HEK293 (cell line): ENCODE measurements at regions not wholly inside any gene's neighbourhood (a gene's known extent, or its start where the extent isn't known, plus 50 kb on each side); places are given as distances from the start of the nearest gene placed in this dataset.

ENCODE experiments used
- CTCF ChIA-PET: fragments of 350-600 bp; formaldehyde crosslinking; extraction: SDS; loops from one replicate; lab custom pipeline; 2021; ENCODE audit warnings: antibody characterized with exemption; lab: Yijun Ruan, JAX
- POLR2A ChIA-PET: fragments of 300-600 bp; formaldehyde crosslinking; extraction: SDS; loops from one replicate; lab custom pipeline; 2020; ENCODE audit warnings: antibody characterized with exemption, inconsistent platforms; lab: Yijun Ruan, JAX
- H3K27ac ChIP-seq: fragments of 200-500 bp; sonication (Bioruptor generic); 2 replicates; pipeline ENCODE4 v1.5.1; 2014; ENCODE audit warnings: low read depth, low read length, control low read depth, inconsistent platforms; ENCODE audit errors: extremely low read depth
- H3K36me3 ChIP-seq, 2 experiments: fragments of 200-500 bp in 1 of 2; sonication (Bioruptor generic) in 1 of 2; 1 replicate in 1 of 2; 2 replicates in 1 of 2; pipeline ENCODE4 v1.5.1; 2014 to 2017; ENCODE audit warnings: inconsistent platforms in 2 of 2, low read length in 2 of 2; ENCODE audit not compliant: control insufficient read depth in 2 of 2, insufficient read depth in 1 of 2
- H3K4me1 ChIP-seq: fragments of 200-500 bp; sonication (Bioruptor generic); 2 replicates; pipeline ENCODE4 v1.5.1; 2014; ENCODE audit warnings: mild to moderate bottlenecking, low read length, inconsistent platforms; ENCODE audit not compliant: control insufficient read depth, insufficient read depth
- H3K4me3 ChIP-seq: 2 replicates; pipeline ENCODE4 v1.5.1; 2011; ENCODE audit warnings: low read depth, mild to moderate bottlenecking, control low read depth, low read length, moderate library complexity
- H3K9me3 ChIP-seq: fragments of 200-500 bp; sonication (Bioruptor generic); 2 replicates; pipeline ENCODE4 v1.5.1; 2014; ENCODE audit warnings: low read depth, low read length, inconsistent platforms; ENCODE audit not compliant: control insufficient read depth, insufficient read depth
- GFI1B ChIP-seq: fragments of 450-650 bp; formaldehyde crosslinking; IDR thresholded peaks from 2 replicates; pipeline ENCODE4 v1.5.1; 2016; ENCODE audit warnings: missing biosample characterization, missing genetic modification characterization
- GLI4 ChIP-seq: fragments of 450-650 bp; formaldehyde crosslinking; IDR thresholded peaks from 2 replicates; pipeline ENCODE4 v1.5.1; 2016; ENCODE audit warnings: missing biosample characterization, missing genetic modification characterization
- GLIS1 ChIP-seq: fragments of 450-650 bp; formaldehyde crosslinking; IDR thresholded peaks from 2 replicates; pipeline ENCODE4 v1.5.1; 2016; ENCODE audit warnings: missing biosample characterization, missing genetic modification characterization
- GLIS2 ChIP-seq: fragments of 450-650 bp; formaldehyde crosslinking; IDR thresholded peaks from 2 replicates; pipeline ENCODE4 v1.5.1; 2016; ENCODE audit warnings: missing biosample characterization, missing genetic modification characterization
- KLF10 ChIP-seq: fragments of 450-650 bp; IDR thresholded peaks from 2 replicates; pipeline ENCODE4 v1.5.1; 2018; ENCODE audit warnings: missing biosample characterization, mild to moderate bottlenecking, missing genetic modification characterization
- PRDM10 ChIP-seq: fragments of 450-650 bp; formaldehyde crosslinking; IDR thresholded peaks from 2 replicates; pipeline ENCODE4 v1.5.1; 2016; ENCODE audit warnings: missing biosample characterization, missing genetic modification characterization
- ZBTB20 ChIP-seq: fragments of 450-650 bp; formaldehyde crosslinking; IDR thresholded peaks from 2 replicates; pipeline ENCODE4 v1.5.1; 2016; ENCODE audit warnings: missing biosample characterization, missing genetic modification characterization
- ZNF24 ChIP-seq: fragments of 450-650 bp; formaldehyde crosslinking; IDR thresholded peaks from 2 replicates; pipeline ENCODE4 v1.5.1; 2016; ENCODE audit warnings: missing biosample characterization, missing genetic modification characterization
- ZNF266 ChIP-seq: fragments of 450-650 bp; formaldehyde crosslinking; IDR thresholded peaks from 2 replicates; pipeline ENCODE4 v1.5.1; 2016; ENCODE audit warnings: missing biosample characterization, missing genetic modification characterization, low read depth
- ZNF37A ChIP-seq: fragments of 450-650 bp; IDR thresholded peaks from 2 replicates; pipeline ENCODE4 v1.5.1; 2018; ENCODE audit warnings: missing biosample characterization, missing genetic modification characterization
- ZNF404 ChIP-seq: fragments of 450-650 bp; formaldehyde crosslinking; IDR thresholded peaks from 2 replicates; pipeline ENCODE4 v1.5.1; 2017; ENCODE audit warnings: missing biosample characterization, missing genetic modification characterization
- ZNF530 ChIP-seq: fragments of 450-650 bp; formaldehyde crosslinking; IDR thresholded peaks from 2 replicates; pipeline ENCODE4 v1.5.1; 2016; ENCODE audit warnings: low read depth, missing biosample characterization, missing genetic modification characterization
- ZNF677 ChIP-seq: fragments of 450-650 bp; IDR thresholded peaks from 2 replicates; pipeline ENCODE4 v1.5.0; 2018; ENCODE audit warnings: missing biosample characterization, mild to moderate bottlenecking, missing genetic modification characterization, moderate library complexity
- ZNF701 ChIP-seq: fragments of 450-650 bp; formaldehyde crosslinking; IDR thresholded peaks from 2 replicates; pipeline ENCODE4 v1.5.1; 2016; ENCODE audit warnings: missing biosample characterization, missing genetic modification characterization
- ZNF747 ChIP-seq: fragments of 450-650 bp; formaldehyde crosslinking; IDR thresholded peaks from 2 replicates; pipeline ENCODE4 v1.5.1; 2016; ENCODE audit warnings: missing biosample characterization, missing genetic modification characterization
- ZNF768 ChIP-seq: fragments of 450-650 bp; formaldehyde crosslinking; IDR thresholded peaks from 2 replicates; pipeline ENCODE4 v1.5.1; 2018; ENCODE audit warnings: missing biosample characterization, mild to moderate bottlenecking, missing genetic modification characterization
- TF ChIP-seq, protein P1 (sequence below): fragments of 450-650 bp; formaldehyde crosslinking; IDR thresholded peaks from 2 replicates; pipeline ENCODE4 v1.5.1; 2016; ENCODE audit warnings: missing biosample characterization, missing genetic modification characterization
- TF ChIP-seq, protein P2 (sequence below): fragments of 450-650 bp; formaldehyde crosslinking; IDR thresholded peaks from 2 replicates; pipeline ENCODE4 v1.5.0; 2017; ENCODE audit warnings: missing biosample characterization, missing genetic modification characterization, borderline replicate concordance
- TF ChIP-seq, protein P3 (sequence below): fragments of 450-650 bp; formaldehyde crosslinking; IDR thresholded peaks from 2 replicates; pipeline ENCODE4 v1.5.1; 2016; ENCODE audit warnings: missing biosample characterization, missing genetic modification characterization

- TF ChIP-seq ZNF37A (tag by site-specific recombination): no peak
- no peak for TF ChIP-seq ZNF530 (tag by site-specific recombination)
- TF ChIP-seq KLF10 (tag by site-specific recombination): no peak
- no peak for TF ChIP-seq ZNF768 (tag by site-specific recombination)
- TF ChIP-seq, protein P1, sequence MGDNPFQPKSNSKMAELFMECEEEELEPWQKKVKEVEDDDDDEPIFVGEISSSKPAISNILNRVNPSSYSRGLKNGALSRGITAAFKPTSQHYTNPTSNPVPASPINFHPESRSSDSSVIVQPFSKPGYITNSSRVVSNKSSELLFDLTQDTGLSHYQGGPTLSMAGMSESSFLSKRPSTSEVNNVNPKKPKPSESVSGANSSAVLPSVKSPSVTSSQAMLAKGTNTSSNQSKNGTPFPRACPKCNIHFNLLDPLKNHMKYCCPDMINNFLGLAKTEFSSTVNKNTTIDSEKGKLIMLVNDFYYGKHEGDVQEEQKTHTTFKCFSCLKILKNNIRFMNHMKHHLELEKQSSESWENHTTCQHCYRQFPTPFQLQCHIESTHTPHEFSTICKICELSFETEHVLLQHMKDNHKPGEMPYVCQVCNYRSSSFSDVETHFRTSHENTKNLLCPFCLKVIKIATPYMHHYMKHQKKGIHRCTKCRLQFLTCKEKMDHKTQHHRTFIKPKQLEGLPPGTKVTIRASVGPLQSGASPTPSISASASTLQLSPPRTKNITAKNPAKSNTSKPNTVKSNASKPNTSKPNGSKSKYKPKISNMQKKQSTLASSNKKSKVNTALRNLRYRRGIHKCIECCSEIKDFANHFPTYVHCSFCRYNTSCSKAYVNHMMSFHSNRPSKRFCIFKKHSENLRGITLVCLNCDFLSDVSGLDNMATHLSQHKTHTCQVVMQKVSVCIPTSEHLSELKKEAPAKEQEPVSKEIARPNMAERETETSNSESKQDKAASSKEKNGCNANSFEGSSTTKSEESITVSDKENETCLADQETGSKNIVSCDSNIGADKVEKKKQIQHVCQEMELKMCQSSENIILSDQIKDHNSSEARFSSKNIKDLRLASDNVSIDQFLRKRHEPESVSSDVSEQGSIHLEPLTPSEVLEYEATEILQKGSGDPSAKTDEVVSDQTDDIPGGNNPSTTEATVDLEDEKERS (tag by site-specific recombination): no peak
- TF ChIP-seq ZNF701: no peak
- no peak for TF ChIP-seq GLIS1
- TF ChIP-seq ZNF404 (tag by site-specific recombination): no peak
These were observed 119.3 kb upstream of the SHH start (continued) for GRCh38 chr7:155931396-155932085.

GRCh38 chr7:155930527-155930926 lies 118.3 kb upstream of the SHH start:
- H3K4me3 ChIP-seq: no peak overlapping the region
- CTCF ChIA-PET: no interaction called here
- TF ChIP-seq, protein P2, sequence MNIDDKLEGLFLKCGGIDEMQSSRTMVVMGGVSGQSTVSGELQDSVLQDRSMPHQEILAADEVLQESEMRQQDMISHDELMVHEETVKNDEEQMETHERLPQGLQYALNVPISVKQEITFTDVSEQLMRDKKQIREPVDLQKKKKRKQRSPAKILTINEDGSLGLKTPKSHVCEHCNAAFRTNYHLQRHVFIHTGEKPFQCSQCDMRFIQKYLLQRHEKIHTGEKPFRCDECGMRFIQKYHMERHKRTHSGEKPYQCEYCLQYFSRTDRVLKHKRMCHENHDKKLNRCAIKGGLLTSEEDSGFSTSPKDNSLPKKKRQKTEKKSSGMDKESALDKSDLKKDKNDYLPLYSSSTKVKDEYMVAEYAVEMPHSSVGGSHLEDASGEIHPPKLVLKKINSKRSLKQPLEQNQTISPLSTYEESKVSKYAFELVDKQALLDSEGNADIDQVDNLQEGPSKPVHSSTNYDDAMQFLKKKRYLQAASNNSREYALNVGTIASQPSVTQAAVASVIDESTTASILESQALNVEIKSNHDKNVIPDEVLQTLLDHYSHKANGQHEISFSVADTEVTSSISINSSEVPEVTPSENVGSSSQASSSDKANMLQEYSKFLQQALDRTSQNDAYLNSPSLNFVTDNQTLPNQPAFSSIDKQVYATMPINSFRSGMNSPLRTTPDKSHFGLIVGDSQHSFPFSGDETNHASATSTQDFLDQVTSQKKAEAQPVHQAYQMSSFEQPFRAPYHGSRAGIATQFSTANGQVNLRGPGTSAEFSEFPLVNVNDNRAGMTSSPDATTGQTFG (tag by site-specific recombination): no peak
- TF ChIP-seq ZNF747 (tag by site-specific recombination): no peak
- no peaks in the 10 kb centered on the region for H3K36me3 ChIP-seq
- H3K27ac ChIP-seq: no peak overlapping the region
- POLR2A ChIA-PET: no interaction called here
- H3K9me3 ChIP-seq: no peaks in the 10 kb centered on the region
- no peaks in the 10 kb centered on the region for H3K4me1 ChIP-seq

DNA sequence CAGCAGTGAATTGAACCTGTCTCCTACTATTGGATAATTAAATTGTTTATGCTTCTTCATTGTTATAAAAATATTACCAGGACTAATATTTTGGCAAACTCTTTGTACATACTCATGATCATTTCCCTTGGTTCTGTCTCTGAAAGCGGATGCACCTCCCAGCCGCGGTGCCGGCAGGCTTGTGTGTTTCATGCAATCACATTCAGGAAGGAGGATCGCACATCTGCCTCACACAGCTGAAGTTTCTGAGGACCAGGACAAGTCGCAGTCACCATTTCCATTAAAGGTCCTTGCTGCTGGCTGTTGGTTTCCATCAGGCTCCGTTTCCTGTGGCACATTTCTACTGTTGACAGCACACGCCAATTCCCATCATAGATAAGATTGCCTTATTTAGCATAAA lies 117.8 kb upstream of the SHH start:
- no peaks in the 10 kb centered on the region for H3K9me3 ChIP-seq
- no peaks in the 10 kb centered on the region for H3K36me3 ChIP-seq
- H3K4me3 ChIP-seq: no peak overlapping the region
- ChIA-PET POLR2A (no interaction called here), CTCF (no interaction called here)
- no peak overlapping the region for H3K27ac ChIP-seq
- no peaks in the 10 kb centered on the region for H3K4me1 ChIP-seq
- TF ChIP-seq GFI1B (tag by site-specific recombination) (no peak), ZNF677 (tag by site-specific recombination) (no peak), ZBTB20 (tag by site-specific recombination) (no peak), GLIS2 (tag by site-specific recombination) (no peak), GLI4 (tag by site-specific recombination) (no peak), ZNF266 (no peak), PRDM10 (no peak), ZNF24 (tag by site-specific recombination) (no peak)
- TF ChIP-seq, protein P3, sequence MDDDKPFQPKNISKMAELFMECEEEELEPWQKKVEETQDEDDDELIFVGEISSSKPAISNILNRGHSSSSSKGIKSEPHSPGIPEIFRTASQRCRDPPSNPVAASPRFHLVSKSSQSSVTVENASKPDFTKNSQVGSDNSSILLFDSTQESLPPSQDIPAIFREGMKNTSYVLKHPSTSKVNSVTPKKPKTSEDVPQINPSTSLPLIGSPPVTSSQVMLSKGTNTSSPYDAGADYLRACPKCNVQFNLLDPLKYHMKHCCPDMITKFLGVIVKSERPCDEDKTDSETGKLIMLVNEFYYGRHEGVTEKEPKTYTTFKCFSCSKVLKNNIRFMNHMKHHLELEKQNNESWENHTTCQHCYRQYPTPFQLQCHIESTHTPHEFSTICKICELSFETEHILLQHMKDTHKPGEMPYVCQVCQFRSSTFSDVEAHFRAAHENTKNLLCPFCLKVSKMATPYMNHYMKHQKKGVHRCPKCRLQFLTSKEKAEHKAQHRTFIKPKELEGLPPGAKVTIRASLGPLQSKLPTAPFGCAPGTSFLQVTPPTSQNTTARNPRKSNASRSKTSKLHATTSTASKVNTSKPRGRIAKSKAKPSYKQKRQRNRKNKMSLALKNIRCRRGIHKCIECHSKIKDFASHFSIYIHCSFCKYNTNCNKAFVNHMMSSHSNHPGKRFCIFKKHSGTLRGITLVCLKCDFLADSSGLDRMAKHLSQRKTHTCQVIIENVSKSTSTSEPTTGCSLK (tag by site-specific recombination): no peak
